Mesothelial cell of epicardium (in vitro differentiated cells): ENCODE measurements at regions not wholly inside any gene's neighbourhood (a gene's known extent, or its start where the extent isn't known, plus 50 kb on each side); places are given as distances from the start of the nearest gene placed in this dataset.

Experiments
- DNase-seq, 2 experiments: peaks; one replicate each; pipeline ENCODE4 v3.0.0; 2021; ENCODE audit warnings: low spot score in 2 of 2; ENCODE audit not compliant: unreplicated experiment in 2 of 2
- H3K27ac Mint-ChIP-seq: 2 replicates; pipeline ENCODE4 v1.8.0; 2021; ENCODE audit warnings: mixed read lengths
- H3K27me3 Mint-ChIP-seq: 2 replicates; pipeline ENCODE4 v1.8.0; 2021; ENCODE audit warnings: low read depth, mixed read lengths
- H3K36me3 Mint-ChIP-seq: 2 replicates; pipeline ENCODE4 v1.8.0; 2021; ENCODE audit warnings: mixed read lengths
- H3K4me1 Mint-ChIP-seq: 2 replicates; pipeline ENCODE4 v1.8.0; 2021; ENCODE audit warnings: mixed read lengths
- H3K4me3 Mint-ChIP-seq: 2 replicates; pipeline ENCODE4 v1.8.0; 2021; ENCODE audit warnings: mild to moderate bottlenecking, moderate library complexity, mixed read lengths
- H3K9me3 Mint-ChIP-seq: 2 replicates; pipeline ENCODE4 v1.8.0; 2021; ENCODE audit warnings: mixed read lengths
- TF ChIP-seq, protein P1 (sequence below): fragments of 200-600 bp; sonication (generic); IDR thresholded peaks from one replicate; pipeline ENCODE4 v1.5.0; 2021; ENCODE audit warnings: antibody characterized with exemption; ENCODE audit not compliant: unreplicated experiment

DNA sequence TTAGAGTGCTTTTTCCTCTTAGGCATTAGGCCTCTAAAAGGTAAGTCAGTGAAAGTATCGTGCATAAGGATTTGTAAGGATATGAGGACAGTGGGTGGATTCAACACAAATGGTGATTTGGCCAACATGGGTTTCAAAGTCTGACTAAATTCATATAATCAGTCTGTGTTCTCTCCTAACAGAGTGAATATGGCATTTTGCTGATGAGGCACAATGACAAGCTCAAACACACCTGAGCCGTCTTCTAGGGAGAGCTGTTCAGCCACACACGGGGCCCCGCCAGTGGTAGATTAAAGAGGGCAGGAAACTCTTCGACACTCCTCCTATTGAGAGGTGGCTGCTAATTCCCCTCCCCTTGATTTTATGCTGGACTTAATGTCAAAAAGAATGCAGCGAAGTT, 59.5 kb upstream of the PROKR2 start:
- TF ChIP-seq, protein P1, sequence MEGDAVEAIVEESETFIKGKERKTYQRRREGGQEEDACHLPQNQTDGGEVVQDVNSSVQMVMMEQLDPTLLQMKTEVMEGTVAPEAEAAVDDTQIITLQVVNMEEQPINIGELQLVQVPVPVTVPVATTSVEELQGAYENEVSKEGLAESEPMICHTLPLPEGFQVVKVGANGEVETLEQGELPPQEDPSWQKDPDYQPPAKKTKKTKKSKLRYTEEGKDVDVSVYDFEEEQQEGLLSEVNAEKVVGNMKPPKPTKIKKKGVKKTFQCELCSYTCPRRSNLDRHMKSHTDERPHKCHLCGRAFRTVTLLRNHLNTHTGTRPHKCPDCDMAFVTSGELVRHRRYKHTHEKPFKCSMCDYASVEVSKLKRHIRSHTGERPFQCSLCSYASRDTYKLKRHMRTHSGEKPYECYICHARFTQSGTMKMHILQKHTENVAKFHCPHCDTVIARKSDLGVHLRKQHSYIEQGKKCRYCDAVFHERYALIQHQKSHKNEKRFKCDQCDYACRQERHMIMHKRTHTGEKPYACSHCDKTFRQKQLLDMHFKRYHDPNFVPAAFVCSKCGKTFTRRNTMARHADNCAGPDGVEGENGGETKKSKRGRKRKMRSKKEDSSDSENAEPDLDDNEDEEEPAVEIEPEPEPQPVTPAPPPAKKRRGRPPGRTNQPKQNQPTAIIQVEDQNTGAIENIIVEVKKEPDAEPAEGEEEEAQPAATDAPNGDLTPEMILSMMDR: no peak
- Mint-ChIP-seq H3K4me1 (no peaks in the 10 kb centered on the region), H3K36me3 (no peaks in the 10 kb centered on the region), H3K9me3 (no peaks in the 10 kb centered on the region), H3K27ac (no peak overlapping the region), H3K4me3 (no peak overlapping the region), H3K27me3 (peaks cover 25% of the 10 kb centered on the region)
- no peak for DNase-seq

DNA sequence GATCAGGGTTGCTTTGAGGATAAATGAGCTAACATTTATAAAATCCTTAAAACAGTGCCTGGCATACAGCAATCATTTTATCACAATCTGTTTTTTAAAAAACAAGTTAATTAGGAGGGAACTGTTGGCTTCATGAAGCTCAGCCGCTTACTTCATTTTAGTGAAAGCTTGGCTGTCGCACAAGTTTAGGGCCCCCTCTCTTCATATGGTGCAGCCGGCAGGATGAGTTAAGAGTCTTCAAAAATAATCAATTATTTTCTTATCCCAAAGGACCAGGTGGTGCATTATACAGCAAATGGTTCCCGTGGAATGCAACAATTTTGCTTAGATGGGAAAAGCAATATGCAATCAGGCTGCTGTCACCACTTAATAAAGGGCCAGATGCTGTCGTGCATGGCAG, 57.4 kb upstream of the PROKR2 start:
- Mint-ChIP-seq H3K27ac (no peak overlapping the region), H3K27me3 (peaks cover 26% of the 10 kb centered on the region), H3K4me1 (peaks cover 15% of the 10 kb centered on the region), H3K36me3 (no peaks in the 10 kb centered on the region), H3K9me3 (no peaks in the 10 kb centered on the region), H3K4me3 (no peak overlapping the region)
- TF ChIP-seq, protein P1: no peak
- no peak for DNase-seq

DNA sequence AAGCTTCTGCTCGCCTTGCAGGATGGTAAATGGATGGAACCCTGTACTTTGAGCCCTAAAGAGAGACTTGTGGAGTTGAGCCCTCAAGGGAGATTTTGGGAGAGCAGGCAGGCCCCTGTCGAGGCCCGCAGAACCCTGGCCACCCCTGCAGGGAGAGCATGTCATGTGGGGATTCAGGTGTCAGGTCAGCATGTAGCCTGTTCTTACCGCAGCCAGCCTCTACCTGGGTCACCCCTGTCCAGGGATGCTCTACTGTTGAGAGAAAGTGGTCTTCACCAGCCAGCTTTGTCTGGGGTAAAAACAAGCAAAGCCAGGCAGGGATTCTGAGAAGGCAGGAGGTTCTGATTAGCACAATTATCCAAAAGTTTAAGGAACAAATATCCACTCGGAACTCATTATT, 55.6 kb upstream of the PROKR2 start:
- no peak for DNase-seq
- no peak overlapping the region for H3K27ac Mint-ChIP-seq
- no peak overlapping the region for H3K4me3 Mint-ChIP-seq
- H3K4me1 Mint-ChIP-seq: peaks cover 15% of the 10 kb centered on the region
- TF ChIP-seq, protein P1: no peak
- H3K9me3 Mint-ChIP-seq: peaks cover 6% of the 10 kb centered on the region
- H3K27me3 Mint-ChIP-seq: peaks cover 26% of the 10 kb centered on the region
- peaks cover under 1% of the 10 kb centered on the region for H3K36me3 Mint-ChIP-seq

DNA sequence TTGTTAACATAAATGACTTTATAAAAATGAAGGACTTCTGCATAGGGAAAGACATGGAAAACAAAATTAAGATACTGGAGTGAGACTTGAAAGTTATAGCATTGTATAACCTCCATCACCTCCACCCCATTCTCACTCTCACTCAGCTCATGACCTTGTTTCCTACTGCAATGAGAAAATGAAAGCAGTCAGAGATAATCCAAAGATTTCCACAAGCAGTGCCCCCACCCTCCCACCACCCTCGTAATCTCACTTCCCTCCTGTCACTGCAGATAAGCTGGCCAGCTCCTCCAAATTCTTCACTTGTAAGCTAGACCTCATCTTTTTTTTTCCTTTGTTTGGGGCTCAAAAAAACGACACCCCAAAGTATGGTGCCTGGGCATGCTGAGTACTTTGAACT, 52.9 kb upstream of the PROKR2 start:
- no peak for DNase-seq
- H3K27ac Mint-ChIP-seq: peak overlapping the region; percentile 2
- H3K9me3 Mint-ChIP-seq: peaks cover 26% of the 10 kb centered on the region
- TF ChIP-seq, protein P1: no peak
- peaks cover 16% of the 10 kb centered on the region for H3K4me1 Mint-ChIP-seq
- H3K4me3 Mint-ChIP-seq: no peak overlapping the region
- peaks cover 14% of the 10 kb centered on the region for H3K27me3 Mint-ChIP-seq
- H3K36me3 Mint-ChIP-seq: peaks cover 5% of the 10 kb centered on the region
